ELR (cell line): ENCODE measurements at regions not wholly inside any gene's neighbourhood (a gene's known extent, or its start where the extent isn't known, plus 50 kb on each side); places are given as distances from the start of the nearest gene placed in this dataset.
"Not testable (repeated sequence)": the region's sequence is repeated elsewhere in the genome, so short reads cannot be mapped to it uniquely, and the experiment has no call there.

Source experiments
- DNase-seq: peaks from one replicate; pipeline ENCODE4 v3.0.0-alpha.2; 2015; ENCODE audit warnings: low read depth

- DNase-seq: no peak
These were observed 56.9 kb upstream of the SHB start for GRCh38 chr9:38125889-38126288.

- DNase-seq: not testable (repeated sequence)
These were observed 54.3 kb upstream of the SHB start for GRCh38 chr9:38123359-38123758.

- no peak for DNase-seq
These were observed 51.9 kb upstream of the SHB start for GRCh38 chr9:38120961-38121360.

GRCh38 chr9:38119560-38120236 is 50.7 kb upstream of the SHB start:
- peak; percentile 31 for DNase-seq

GRCh38 chr9:38118862-38119438 is 49.9 kb upstream of the SHB start:
- DNase-seq: no peak
